HG03565 (cell line): ENCODE measurements at regions not wholly inside any gene's neighbourhood (a gene's known extent, or its start where the extent isn't known, plus 50 kb on each side); places are given as distances from the start of the nearest gene placed in this dataset.

ENCODE experiments used
- ATAC-seq: cut with Tn5 transposase; IDR thresholded peaks from one replicate; pipeline ENCODE4 v1.9.1; 2021; ENCODE audit warnings: mild to moderate bottlenecking, moderate library complexity; ENCODE audit not compliant: unreplicated experiment

DNA sequence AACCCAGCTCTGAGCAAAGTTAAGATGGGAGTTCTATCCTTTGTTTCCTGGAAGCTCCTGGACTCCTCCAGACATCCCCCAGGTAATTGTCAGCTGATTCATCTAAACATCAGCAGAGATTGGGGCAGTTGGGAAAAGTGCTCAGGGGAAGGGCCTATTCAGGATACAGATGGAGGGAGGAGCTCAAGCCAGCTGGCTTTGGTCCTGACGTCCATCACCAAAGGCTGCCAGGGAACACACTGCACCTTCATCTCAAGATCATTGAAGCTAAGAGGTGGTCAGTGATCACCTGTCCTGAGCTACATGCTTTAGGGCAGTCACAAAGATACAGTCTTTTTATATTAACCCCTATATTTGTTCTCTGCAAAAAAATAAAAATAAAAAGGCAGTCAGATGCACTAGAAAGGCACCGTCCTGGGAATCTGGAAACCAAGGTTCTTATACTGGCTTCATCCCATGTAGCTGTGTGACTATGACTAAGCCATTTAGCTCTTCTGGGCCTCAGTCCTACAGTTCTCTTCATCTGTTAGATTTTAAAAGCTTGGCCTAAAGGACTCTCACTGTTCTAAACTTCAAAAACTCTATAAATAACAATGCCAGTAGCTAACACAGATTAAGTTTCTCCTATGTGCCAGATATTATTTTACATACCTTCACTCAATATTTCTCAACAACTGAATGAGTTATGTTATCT, 446.5 kb downstream of the BCL11A start:
- no peak for ATAC-seq

DNA sequence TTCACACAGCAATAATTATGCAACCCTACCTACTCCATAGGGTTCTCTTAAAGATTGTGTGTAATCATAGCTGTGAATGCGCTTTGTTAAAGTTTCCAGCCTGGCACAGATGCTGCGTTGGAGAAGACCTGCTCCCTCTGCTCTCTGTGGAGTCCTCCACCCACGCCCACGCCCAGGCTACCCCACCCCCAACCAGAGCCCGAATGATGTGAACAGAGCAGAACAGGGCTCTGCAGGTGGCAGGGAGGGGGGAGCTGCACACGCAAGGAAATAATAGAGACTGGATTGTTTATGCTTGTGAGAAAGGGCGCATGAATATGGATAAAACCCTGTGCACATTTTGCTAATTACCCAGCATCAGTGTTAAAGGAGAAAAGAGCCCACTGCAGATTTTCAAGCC, 447.5 kb downstream of the BCL11A start:
- ATAC-seq = no peak

DNA sequence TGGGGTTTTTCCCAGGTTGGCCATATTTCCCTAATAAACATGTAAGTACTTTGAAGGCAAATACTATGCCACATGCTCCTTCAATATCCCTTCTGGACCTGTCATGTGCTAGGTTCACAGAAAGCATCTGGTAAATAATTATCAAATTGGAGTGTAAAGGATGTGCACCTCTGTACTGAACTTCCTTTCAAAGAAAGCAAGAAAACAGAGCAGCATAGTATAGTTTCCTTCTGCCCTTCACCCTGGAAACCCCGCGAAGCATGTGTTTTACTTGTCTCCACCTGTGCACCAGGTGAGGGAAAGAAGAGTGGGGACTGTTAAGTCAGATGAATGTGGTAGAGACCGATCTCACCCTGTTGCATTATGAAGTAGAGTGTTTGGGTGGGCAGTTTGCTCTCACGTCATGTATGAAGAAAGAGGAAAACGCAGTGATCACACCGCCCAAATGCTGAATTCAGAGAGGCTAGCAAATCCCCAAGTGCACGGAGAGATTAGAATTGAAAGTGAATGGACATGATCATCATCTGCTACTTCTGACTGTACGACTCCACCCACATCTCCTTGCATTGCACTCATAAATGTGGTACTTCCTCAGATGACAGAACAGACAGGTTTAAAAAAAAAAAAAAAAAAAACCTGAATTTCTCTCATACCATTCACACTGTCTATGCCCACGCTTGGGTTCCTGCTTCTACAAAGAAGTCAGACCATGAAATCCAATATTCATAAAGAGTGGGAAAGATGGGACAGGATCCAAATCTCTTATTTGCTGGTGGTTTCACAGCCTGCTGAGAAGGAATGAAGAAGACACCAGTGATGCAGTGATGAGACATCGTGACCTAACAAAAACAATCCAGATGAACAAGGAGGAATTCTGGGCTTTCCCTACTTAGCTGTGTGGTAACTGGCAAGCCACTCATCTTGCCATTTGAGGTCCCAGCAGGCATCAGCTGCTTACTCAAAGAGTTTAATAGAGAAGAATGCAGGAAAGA, 448.6 kb downstream of the BCL11A start:
- peak; percentile 60 for ATAC-seq

DNA sequence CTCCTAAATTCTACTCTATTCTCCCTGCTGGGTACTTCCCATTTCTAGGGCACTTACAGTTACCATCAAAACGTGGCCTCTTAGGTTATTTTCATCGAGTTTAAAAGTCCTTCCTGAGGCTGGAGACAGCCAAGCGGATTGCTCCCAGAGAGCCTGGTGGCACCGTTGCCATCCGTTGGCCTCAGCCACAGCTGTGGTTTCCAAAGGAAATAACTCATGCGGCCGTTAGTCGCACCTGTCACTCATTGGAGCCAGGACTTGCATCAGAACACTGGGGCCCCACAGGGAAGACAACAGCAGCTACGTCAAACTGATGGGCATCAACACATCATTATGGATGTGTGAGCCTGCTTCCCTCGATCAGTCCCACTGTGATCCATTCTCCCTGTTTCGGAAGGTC, 453.4 kb downstream of the BCL11A start:
- ATAC-seq = no peak

DNA sequence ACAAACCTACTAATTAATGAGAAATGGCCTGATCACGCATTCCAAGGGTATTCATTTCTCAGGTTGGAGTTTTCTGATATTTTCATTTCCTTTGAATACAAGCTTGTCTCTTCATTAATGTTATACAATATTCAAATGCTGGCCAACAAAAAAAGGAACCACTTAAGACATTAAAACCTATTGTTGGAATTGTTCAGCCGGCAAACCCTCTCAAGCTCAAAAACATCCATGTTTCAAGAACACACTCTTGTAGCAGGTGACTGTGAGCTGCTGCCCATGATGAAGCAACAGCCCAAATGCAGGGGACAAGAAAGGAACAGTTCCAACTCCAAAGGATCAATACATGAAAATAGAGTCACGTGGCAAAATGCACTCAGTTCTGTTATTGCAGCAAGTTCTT, 454.5 kb downstream of the BCL11A start:
- ATAC-seq = no peak

DNA sequence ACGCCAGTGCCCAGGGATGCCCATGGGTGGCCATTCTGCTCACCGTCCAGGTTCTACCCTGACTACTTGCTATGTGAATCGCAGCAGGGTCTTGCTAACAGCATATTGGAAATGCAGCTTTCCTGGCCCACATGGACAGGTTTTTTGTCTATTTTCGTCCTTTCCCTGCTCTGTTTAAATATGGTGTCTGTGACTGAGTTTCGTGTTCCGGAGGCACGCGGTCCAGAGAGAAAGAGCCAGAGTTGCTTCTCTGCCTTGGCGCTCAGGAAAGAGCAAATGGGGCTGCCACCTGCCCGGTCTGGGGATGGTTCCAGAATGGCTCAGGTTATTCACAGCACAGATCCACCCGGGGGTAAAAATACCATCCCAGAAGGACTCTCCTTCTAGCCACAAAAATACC, 456.2 kb downstream of the BCL11A start:
- no peak for ATAC-seq

DNA sequence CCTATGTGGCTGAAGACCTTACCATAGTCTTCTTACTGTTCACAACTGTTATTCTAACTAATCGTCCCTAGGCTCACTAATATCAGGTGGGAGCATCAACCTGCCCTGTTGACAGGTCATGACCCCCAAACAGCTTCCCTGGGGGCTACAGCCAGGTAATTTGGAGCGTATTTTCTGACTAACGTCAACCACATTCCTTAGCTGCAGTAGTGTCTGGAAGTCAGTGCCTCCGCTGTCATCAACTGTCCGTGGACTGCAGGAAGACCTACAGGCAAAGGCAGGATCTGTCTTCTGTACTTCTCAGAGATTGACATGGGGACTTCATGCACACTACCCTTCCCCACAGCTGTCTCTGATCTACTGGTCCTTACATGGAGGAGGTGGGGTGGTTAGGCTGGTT, 456.9 kb downstream of the BCL11A start:
- no peak for ATAC-seq

DNA sequence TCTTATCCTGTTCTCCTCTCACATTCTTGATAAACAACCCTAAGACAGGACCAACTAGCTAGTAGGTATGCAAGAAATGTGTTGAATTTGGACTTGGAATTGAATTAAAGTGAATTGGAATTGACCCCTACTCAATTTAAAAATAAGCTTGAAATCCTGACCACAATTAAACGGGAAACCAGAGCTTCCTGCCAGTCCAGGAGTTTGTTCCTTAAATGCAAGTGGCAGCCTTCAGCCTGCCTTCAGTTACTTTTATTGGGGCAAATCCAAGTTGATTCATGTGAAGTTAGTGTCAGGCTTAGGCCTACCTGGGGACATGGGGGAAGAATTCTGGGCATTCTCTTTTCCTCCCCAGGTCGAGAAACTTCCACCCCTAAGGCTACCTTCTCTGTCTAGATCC, 457.6 kb downstream of the BCL11A start:
- no peak for ATAC-seq

DNA sequence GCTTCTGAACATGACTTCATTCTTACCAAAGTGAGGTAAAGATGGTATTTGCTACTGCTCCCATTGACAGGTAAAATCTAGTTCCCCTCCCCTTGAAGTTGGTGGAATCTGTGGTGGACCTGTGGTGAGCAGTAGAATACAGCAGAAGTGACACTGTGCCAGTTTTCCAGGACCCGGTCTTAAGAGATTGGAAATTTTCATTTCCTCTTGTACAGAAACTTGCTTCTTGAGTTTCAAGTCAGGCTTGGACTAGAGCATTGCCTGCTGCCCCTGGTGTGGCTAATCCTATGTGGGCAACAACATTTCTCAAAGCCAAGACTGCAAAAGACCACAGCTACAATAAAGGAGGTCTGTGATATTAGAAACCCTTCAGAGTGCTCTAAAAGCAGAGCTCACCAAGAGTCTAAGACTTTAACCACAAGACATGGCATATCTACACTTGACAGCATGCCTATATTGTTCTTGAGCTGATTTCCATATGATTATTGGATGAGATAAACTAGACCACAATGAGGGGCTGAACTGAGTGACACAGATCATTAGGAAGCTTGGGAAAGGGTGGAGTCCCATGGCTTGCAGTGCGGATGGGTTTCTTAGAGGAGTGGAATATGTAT, 458.1 kb downstream of the BCL11A start:
- ATAC-seq = no peak

DNA sequence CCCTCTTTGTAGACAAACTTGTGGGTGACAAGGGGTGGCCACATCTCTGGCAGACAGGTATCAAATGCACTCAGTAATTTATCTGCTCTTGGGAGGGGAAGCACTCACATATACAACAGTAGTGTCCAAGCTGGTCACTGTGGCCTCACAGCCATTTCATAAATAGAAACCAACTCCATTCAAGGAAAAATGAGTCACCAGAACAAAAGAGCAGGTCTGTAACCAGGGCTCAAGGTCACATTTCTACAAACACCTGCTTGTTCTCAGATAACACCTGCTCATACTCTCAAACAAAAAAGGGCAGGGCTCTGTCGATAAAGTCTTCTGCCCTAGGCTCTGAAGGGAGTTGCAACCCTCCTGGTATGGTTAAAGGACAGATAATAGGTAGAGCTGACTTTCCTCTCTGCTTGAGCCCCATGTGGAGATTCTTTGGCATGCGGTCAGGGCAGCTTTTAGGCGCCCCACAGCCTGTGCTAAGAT, 459.0 kb downstream of the BCL11A start:
- no peak for ATAC-seq

DNA sequence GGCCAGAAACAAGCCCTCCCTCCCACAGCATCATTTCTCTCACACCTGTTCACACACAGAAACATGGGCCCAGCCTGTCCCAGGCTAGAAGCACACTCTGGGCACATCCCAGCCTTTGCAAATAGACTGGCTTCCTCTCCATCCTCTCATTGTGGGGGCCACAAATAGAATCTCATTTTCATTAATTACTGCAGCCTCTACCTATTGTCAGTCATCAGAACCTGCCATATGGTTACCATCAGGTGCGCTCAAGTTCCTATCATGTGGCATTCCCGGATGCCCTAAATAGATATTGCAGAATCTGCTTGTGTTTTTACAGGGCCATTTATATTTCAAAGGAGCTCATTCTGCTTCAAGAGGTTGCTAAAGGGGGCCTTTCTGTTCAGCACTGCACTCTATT, 460.7 kb downstream of the BCL11A start:
- ATAC-seq = no peak

DNA sequence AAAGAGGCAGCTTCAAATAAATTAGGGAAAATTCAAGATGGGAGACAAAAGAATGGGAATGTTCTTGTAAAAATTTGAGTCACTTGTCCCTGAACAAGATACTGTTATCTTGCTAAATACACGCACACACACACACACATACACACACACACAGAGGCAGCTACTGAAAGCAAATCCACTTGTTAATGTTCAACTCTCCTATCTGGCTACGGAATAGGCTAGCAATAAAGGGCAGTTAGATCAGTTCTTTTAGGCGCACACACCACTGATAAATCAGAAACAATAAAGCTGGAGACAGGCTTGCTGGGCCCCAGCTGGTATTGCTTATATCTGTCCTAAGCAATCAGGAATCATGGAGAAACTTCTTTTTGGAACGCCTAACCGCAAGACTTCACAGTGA, 461.6 kb downstream of the BCL11A start:
- no peak for ATAC-seq

DNA sequence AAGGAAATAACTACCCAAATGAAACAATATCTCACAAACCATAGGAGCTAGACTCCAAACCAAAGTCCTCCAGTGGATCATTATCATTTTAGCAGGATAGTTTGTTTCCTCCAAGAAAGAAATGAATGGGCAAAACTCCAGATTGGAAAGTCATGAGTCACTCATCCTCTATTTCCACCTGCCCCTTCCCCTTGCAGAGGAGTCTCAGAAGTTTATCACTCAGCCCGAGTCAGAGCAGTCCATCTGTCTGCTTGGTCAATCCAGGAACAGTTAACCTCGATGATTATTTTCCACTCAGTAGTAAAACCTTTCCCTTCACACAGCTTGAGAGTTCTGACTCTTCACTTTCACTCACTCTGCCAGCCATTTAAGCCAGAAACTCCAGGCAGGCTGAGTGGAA, 462.2 kb downstream of the BCL11A start:
- no peak for ATAC-seq

DNA sequence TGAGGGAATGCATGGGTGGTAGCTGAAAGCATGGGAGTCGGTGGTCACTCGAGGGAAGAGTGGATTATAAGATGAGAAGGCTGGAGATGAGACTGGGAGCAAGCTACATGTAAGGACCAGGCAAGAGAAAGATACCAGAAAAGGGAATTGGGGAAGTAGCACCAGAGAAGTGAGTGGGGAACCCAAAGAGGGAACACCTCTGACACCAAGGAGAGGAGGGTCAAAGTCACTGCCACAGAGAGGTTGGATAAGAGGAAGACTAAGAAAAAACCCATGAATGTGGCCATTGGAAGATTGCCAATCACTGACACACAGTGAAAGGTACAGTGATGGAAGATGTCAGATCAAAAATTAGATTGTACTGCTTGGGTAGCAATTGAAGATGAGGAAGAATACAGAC, 473.9 kb downstream of the BCL11A start:
- ATAC-seq = no peak

DNA sequence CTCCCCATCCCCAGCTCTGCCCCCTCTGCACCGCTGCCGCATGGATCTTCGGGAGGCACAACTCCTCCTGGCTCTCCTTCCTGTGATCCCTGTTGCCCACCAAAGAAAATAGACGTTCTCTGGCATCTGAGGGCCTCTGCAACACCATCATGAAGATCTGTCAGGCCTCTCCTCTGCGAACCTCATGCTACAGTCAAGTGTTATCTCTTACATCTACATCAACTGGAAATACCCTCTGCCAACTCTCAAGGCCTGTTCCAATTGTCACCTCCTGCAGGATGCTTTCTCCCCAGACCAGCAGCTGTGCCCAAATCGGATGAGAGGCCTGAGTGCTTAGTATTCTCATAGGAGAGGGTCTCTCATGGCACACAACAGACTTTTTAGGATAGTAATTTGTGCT, 478.4 kb downstream of the BCL11A start:
- no peak for ATAC-seq

DNA sequence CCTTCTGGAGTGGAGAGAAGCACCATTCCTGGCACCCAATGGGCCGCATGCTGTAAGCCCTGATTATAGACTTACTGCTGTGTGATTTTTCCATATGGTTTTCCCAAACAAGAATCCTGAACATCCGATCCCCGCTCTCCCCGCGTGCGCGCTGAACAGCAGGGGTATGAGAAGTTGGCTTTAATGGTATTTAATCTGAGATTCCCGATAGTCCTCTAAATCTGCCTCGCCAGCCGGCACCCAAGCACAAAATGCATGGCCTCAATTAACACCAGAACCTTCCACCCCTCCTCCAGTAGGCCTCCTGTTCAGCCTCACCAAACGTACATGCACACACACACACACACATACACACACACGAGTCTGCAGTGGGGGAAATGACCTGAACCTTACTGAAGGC, 480.3 kb downstream of the BCL11A start:
- ATAC-seq = no peak

DNA sequence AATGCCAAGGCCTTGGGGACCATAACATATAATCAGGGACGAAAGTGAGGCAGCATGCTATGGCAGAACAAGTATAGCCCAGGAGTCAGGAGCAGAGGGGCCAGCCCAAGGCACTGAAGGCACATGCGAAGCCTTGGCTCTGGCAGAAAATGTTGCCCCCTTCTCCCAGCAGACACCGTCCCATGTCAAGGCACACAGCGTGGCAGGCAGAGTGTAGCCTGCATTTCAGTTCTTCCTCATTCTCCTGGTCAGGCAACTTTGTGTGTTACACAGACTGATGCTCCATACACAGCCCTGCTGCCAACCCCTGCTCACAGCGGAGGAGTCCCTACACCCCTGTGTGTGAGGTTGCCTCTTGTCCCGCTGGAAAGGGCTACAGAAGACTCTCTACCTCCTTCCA, 480.8 kb downstream of the BCL11A start:
- no peak for ATAC-seq

DNA sequence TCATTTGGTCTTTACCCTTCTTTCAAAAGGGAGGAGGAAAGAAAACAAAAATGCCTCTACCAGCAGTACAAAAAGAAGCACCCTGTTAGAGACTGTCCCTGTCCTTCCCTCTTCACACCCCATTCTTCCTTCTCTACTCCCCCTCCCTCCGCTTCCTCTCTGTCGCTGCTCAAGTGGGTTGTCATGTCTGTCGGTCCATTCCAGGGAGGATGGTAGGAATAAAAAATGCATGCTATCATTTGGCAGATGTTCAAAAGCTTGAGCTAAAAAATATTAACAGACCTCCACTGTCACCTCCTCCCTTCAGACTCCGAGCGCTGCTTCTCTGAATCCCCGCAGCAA, 482.0 kb downstream of the BCL11A start:
- no peak for ATAC-seq

DNA sequence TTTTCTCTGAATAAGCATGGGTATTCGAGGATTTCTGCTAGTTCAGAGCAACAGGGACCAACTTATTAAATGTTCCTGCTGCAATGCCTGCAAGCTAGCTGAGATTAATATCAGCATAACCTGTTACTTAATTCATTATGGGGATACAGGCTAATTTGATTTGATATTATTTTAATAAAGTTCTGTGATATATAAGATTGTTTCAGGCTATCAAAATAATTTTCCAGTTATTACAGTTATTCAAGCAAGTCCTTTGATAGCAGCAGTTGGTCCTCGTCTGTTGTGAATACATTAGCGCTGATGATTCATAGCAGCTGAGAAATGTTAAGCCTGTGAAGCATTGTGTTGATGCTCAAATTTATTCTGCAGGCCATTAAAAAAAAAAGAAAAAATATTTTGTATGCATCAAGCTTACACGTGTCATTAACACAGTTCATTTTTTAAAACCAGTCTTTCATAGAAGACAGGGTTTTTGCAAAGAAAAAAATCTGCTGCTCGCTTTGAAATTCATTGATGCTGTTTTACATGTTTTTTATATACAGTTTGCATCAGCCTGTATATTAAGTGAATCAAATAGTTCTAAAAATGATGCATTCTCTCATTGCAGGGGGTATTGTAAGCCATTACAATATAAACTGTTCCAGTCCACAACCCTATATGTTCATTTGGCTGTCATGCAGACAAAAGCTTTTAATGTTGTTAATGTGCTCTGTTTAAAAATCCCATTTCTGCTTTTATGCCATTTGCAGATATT, 482.5 kb downstream of the BCL11A start:
- ATAC-seq = no peak

DNA sequence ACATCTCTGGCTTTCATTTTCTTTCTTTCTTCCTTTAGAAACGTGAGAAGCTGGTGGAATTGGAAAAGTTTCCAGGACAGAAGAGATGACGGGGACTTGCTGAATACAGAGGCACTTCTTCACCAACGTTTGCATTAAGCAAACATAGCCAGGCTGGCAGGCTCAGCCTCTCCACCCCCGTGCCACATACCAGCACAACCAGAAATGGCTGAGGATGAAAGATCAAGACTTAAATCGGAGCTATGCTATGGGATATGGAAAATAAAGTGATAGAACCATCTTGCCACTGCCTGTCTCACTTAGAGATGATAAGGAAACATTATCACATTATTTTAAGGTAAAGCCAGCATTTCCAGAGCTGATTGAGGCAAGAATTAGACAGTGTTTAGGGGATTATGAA, 483.3 kb downstream of the BCL11A start:
- no peak for ATAC-seq

DNA sequence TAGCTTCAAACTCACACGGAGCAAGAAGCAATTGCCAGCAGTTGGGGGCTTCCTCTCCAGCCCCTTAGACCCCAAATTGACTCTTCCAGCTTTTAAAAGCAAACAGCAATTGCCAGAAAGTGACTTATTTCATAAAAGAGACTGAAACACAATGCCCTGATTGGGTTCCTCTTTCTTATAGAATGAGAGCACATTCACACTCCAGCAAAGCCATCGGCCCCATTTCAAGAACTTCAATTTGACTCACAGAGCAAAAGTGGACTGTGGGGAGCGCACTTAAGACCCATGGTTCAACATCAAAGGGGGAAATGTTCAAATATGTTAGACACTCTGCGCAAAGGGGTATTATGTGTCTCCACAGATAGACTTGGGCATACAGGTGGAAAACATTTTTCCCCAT, 484.7 kb downstream of the BCL11A start:
- ATAC-seq = no peak
